HepG2 (cell line): ENCODE measurements at regions not wholly inside any gene's neighbourhood (a gene's known extent, or its start where the extent isn't known, plus 50 kb on each side); places are given as distances from the start of the nearest gene placed in this dataset.

ENCODE experiments used
- CSRNP1 ChIP-seq: sonication (generic); formaldehyde crosslinking; IDR thresholded peaks from 2 replicates; pipeline ENCODE4 v1.8.1; 2023; ENCODE audit warnings: mild to moderate bottlenecking, missing genetic modification reagents
- KDM1A ChIP-seq: IDR thresholded peaks from 2 replicates; pipeline ENCODE4 v1.6.1; 2016; ENCODE audit warnings: missing compliant biosample characterization
- MED13 ChIP-seq: sonication (generic); formaldehyde crosslinking; IDR thresholded peaks from 2 replicates; pipeline ENCODE4 v1.5.0; 2020; ENCODE audit warnings: missing genetic modification reagents
- NFKBIZ ChIP-seq: IDR thresholded peaks from 2 replicates; pipeline ENCODE4 v1.6.1; 2018; ENCODE audit warnings: missing genetic modification reagents, missing compliant biosample characterization
- REST ChIP-seq, 2 experiments: IDR thresholded peaks; 2 replicates each; pipeline ENCODE4 v1.6.1; 2011 to 2012; ENCODE audit warnings: low read length in 2 of 2, borderline replicate concordance in 1 of 2, low read depth in 1 of 2, mild to moderate bottlenecking in 1 of 2, moderate library complexity in 1 of 2
- RNF2 ChIP-seq: fragments of 450-650 bp; conservative IDR thresholded peaks from 2 replicates; pipeline ENCODE4 v1.6.1; 2016; ENCODE audit warnings: low read depth
- SP140L ChIP-seq: sonication (generic); formaldehyde crosslinking; IDR thresholded peaks from 2 replicates; pipeline ENCODE4 v1.4.0; 2020; ENCODE audit warnings: missing genetic modification reagents, borderline replicate concordance
- SYNCRIP ChIP-seq: fragments of 200-400 bp; formaldehyde crosslinking; IDR thresholded peaks from 2 replicates; pipeline ENCODE4 v1.6.1; 2018; ENCODE audit warnings: mild to moderate bottlenecking, low read depth, low read length; ENCODE audit not compliant: insufficient read depth
- ZNF253 ChIP-seq: sonication (generic); formaldehyde crosslinking; IDR thresholded peaks from 2 replicates; pipeline ENCODE4 v1.8.0; 2022; ENCODE audit warnings: mild to moderate bottlenecking, missing genetic modification reagents, borderline replicate concordance
- ZNF407 ChIP-seq: sonication (generic); formaldehyde crosslinking; IDR thresholded peaks from one replicate; pipeline ENCODE4 v1.5.1; 2020; ENCODE audit warnings: mild to moderate bottlenecking, missing genetic modification reagents; ENCODE audit errors: not compliant biosample characterization
- ZNF770 ChIP-seq: sonication (generic); formaldehyde crosslinking; IDR thresholded peaks from 2 replicates; pipeline ENCODE4 v1.5.0; 2020; ENCODE audit warnings: mild to moderate bottlenecking, missing genetic modification reagents
- ZNF800 ChIP-seq: sonication (generic); formaldehyde crosslinking; IDR thresholded peaks from 2 replicates; pipeline ENCODE4 v1.4.0; 2020; ENCODE audit warnings: missing genetic modification reagents

GRCh38 chr6:112439432-112439831, 92.3 kb downstream of the RFPL4B start (continued):
- TF ChIP-seq ZNF407 (CRISPR knock-in tag), result no peak
- TF ChIP-seq ZNF800 (CRISPR knock-in tag), result no peak
- TF ChIP-seq MED13 (CRISPR knock-in tag), result no peak
- TF ChIP-seq CSRNP1 (CRISPR knock-in tag), result no peak
- no peak for TF ChIP-seq SYNCRIP
- TF ChIP-seq SP140L (CRISPR knock-in tag), result no peak
- no peak for TF ChIP-seq NFKBIZ (CRISPR knock-in tag)
- no peak for TF ChIP-seq REST (IDR thresholded peaks at IDR 0.05; ENCODE audit: borderline replicate concordance in 1 of 2, low read depth in 1 of 2, low read length in 2 of 2)
- no peak for TF ChIP-seq ZNF253
- no peak for TF ChIP-seq RNF2
- no peak for TF ChIP-seq ZNF770 (CRISPR knock-in tag)
- TF ChIP-seq KDM1A (CRISPR knock-in tag), result no peak
